Psoas muscle (tissue), 7 donors: ENCODE measurements at regions not wholly inside any gene's neighbourhood (a gene's known extent, or its start where the extent isn't known, plus 50 kb on each side); places are given as distances from the start of the nearest gene placed in this dataset.

Experiments
- ATAC-seq, 4 donors: fragments of 200-7000 bp; cut with Tn5 transposase; one replicate each; pipeline ENCODE4 v1.9.1; 2020; ENCODE audit warnings: moderate library complexity in 3 of 4, mild to moderate bottlenecking in 2 of 4
- DNase-seq, 2 donors: peaks; one replicate each; pipeline ENCODE4 v3.0.0-alpha.2; 2020
- H3K27ac ChIP-seq: fragments of 200-600 bp; one replicate; pipeline ENCODE4 v1.8.0; 2022
- H3K27me3 ChIP-seq, 3 donors: fragments of 200-600 bp in 1 of 3; one replicate each; pipeline versions ENCODE4 v1.6.1 to v1.8.0; 2013 to 2022; ENCODE audit warnings: low read length in 2 of 3, mild to moderate bottlenecking in 2 of 3, moderate library complexity in 1 of 3; ENCODE audit not compliant: insufficient read depth in 3 of 3
- H3K36me3 ChIP-seq, 2 donors: fragments of 200-600 bp in 1 of 2; one replicate each; pipeline versions ENCODE4 v1.6.1 to v1.8.0; 2013 to 2022; ENCODE audit warnings: low read depth in 1 of 2, mild to moderate bottlenecking in 1 of 2, moderate library complexity in 1 of 2; ENCODE audit not compliant: insufficient read depth in 1 of 2
- H3K4me1 ChIP-seq: fragments of 200-600 bp; one replicate; pipeline ENCODE4 v1.8.0; 2022
- H3K4me3 ChIP-seq: fragments of 200-600 bp; one replicate; pipeline ENCODE4 v1.8.0; 2022; ENCODE audit warnings: mild to moderate bottlenecking
- H3K9me3 ChIP-seq: fragments of 200-600 bp; one replicate; pipeline ENCODE4 v1.8.0; 2022
- WGBS, 3 donors: extraction: QIAGEN DNeasy Blood & Tissue Kit; methylation state at CpG; one replicate each; pipeline versions ENCODE4 v1.1.6 to v1.1.7; 2013; 5-methylcytosine and 5-hydroxymethylcytosine counted together
- intact Hi-C, 2 donors: fragments of 100-400 bp; cut with DNase I; formaldehyde crosslinking; loops; one replicate each; pipeline versions ENCODE4 v1.11.0 to v1.14.2; 2022
- TF ChIP-seq, protein P1 (sequence below): fragments of 200-600 bp; IDR thresholded peaks from one replicate; pipeline ENCODE4 v1.8.0; 2022; ENCODE audit warnings: antibody characterized with exemption
- donor health status: healthy with polysubstance abuse.
- donor health status: DM: no; HTN: no; CAD: no; lungs with moderate emphysema.
- donor health status: Bipolar disorder and iron deficiency.
- donor health status: healthy.
- donor health status: DM: yes; HTN: yes; CAD: no.
- donor health status: DM: no; HTN: no; CAD: no.
- donor health status: DM: yes; HTN: yes; CAD: no.

DNA sequence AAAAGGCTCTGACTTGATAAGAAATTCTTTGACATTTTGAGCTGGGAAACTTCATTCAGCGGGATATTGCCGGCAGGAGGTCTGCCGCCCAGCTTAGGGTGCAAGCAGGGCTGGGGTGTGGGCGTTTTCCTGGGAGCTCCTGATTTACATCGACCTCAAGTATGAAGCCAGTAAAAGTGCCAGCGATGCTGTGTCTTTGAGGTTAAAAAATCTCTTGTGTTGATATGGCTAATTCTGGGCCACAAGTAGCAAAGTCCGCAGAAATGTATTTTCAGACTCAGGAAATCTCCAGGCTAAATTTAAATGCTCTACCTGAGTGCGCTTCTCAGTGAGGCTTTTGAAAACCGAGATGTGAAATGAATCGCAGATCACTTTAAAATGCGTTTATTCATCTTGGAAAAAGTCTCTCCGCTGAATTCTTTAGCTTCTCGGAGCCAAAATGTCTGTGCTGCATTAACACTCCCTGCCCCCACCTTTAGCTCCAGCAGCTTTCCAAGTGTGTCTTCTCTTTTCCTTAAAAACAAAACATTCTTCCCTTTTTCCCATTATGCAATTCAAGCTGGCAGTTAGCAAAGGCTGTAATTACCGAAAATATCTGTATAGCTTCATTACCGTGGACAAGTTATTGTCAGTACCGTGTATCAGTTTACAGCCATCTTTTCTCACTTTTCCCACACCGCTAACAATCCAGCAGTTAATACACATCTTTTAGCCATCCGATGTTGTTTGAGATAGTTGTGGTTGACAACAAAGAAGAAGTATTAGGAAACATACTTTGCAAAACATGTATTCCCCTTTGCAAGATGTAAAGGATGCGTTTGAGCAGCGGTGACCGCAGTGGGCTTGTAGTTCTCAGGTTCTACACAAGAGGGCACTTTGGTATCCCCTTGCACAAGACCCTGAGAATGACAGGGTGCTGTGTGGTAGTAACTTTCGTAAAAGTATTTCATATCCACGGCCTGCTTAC, 136.0 kb upstream of the STX18 start:
- Histone ChIP-seq H3K27ac (no peak overlapping the region), H3K4me3 (no peak overlapping the region), H3K36me3 (no peaks in the 10 kb centered on the region), H3K4me1 (no peaks in the 10 kb centered on the region), H3K9me3 (no peaks in the 10 kb centered on the region), H3K27me3 (no peaks in the 10 kb centered on the region)
- TF ChIP-seq, protein P1, sequence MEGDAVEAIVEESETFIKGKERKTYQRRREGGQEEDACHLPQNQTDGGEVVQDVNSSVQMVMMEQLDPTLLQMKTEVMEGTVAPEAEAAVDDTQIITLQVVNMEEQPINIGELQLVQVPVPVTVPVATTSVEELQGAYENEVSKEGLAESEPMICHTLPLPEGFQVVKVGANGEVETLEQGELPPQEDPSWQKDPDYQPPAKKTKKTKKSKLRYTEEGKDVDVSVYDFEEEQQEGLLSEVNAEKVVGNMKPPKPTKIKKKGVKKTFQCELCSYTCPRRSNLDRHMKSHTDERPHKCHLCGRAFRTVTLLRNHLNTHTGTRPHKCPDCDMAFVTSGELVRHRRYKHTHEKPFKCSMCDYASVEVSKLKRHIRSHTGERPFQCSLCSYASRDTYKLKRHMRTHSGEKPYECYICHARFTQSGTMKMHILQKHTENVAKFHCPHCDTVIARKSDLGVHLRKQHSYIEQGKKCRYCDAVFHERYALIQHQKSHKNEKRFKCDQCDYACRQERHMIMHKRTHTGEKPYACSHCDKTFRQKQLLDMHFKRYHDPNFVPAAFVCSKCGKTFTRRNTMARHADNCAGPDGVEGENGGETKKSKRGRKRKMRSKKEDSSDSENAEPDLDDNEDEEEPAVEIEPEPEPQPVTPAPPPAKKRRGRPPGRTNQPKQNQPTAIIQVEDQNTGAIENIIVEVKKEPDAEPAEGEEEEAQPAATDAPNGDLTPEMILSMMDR: peak; percentile 28
- WGBS, 3 donors: 34 to 38% (median 37%) methylated on average over 23 of the region's 23 CpGs
- intact Hi-C loops: no loop called here
- DNase-seq: no peak
- no peak for ATAC-seq

GRCh38 chr4:4675641-4676040, 133.8 kb upstream of the STX18 start:
- no peaks in the 10 kb centered on the region for H3K27me3 ChIP-seq
- DNase-seq (no peak), ATAC-seq (no peak)
- no peak overlapping the region for H3K27ac ChIP-seq
- intact Hi-C loops: no loop called here
- no peaks in the 10 kb centered on the region for H3K36me3 ChIP-seq
- H3K4me1 ChIP-seq: no peaks in the 10 kb centered on the region
- no peak overlapping the region for H3K4me3 ChIP-seq
- H3K9me3 ChIP-seq: no peaks in the 10 kb centered on the region
- TF ChIP-seq, protein P1: no peak

- TF ChIP-seq, protein P1: no peak
- DNase-seq (no peak), ATAC-seq (no peak)
- H3K27ac ChIP-seq: no peak overlapping the region
- H3K4me1 ChIP-seq: no peaks in the 10 kb centered on the region
- no peaks in the 10 kb centered on the region for H3K27me3 ChIP-seq
- H3K9me3 ChIP-seq: no peaks in the 10 kb centered on the region
- H3K4me3 ChIP-seq: no peak overlapping the region
- WGBS, 3 donors: 79 to 85% (median 81%) methylated on average over 3 of the region's 3 CpGs
- intact Hi-C loops: no loop called here
- H3K36me3 ChIP-seq: no peaks in the 10 kb centered on the region
These were observed 133.3 kb upstream of the STX18 start for GRCh38 chr4:4675051-4675581.

DNA sequence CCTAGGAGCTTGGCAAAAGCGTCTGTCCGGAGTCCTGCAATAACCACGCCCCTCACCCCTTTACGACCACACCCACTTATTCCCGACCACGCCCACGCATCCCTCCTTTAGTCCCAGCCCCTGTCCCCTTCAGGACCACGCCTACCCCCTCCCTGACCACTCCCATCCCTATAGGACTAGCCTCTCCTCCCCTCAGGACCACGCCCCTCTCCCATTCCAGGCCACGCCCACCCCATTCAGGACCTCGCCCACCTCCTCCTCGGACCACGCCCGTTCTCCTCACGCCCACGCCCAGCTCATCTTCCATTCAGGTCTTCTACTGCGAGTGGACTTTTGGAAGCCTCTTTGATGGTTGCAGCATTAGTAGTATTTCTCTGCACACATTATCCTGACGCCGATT, 131.2 kb upstream of the STX18 start:
- no peaks in the 10 kb centered on the region for H3K9me3 ChIP-seq
- no peaks in the 10 kb centered on the region for H3K27me3 ChIP-seq
- DNase-seq: no peak
- intact Hi-C loops: no loop called here
- H3K27ac ChIP-seq: no peak overlapping the region
- ATAC-seq: no peak
- TF ChIP-seq, protein P1: no peak
- H3K4me1 ChIP-seq: no peaks in the 10 kb centered on the region
- H3K36me3 ChIP-seq: no peaks in the 10 kb centered on the region
- WGBS, 3 donors: 30 to 37% (median 37%) methylated on average over 19 of the region's 19 CpGs
- no peak overlapping the region for H3K4me3 ChIP-seq
